Hindlimb muscle (tissue), 1 donor: ENCODE measurements at regions not wholly inside any gene's neighbourhood (a gene's known extent, or its start where the extent isn't known, plus 50 kb on each side); places are given as distances from the start of the nearest gene placed in this dataset.
A peak's percentile ranks its signal among the peaks of the same experiment; 100 is the strongest.
"Not testable (repeated sequence)": the region's sequence is repeated elsewhere in the genome, so short reads cannot be mapped to it uniquely, and the experiment has no call there.

ENCODE experiments used
- DNase-seq: peaks from one replicate; pipeline ENCODE4 v3.0.0-alpha.2; 2013

- DNase-seq: no peak
These were observed 115.0 kb upstream of the EPB41L4A start for GRCh38 chr5:112534067-112534583.

GRCh38 chr5:112534611-112535255 is 115.7 kb upstream of the EPB41L4A start:
- no peak for DNase-seq

- DNase-seq: no peak
These were observed 116.3 kb upstream of the EPB41L4A start for GRCh38 chr5:112535356-112535755.

- not testable (repeated sequence) for DNase-seq
These were observed 125.5 kb upstream of the EPB41L4A start for GRCh38 chr5:112544558-112544957.

- no peak for DNase-seq
These were observed 128.0 kb upstream of the EPB41L4A start for GRCh38 chr5:112546946-112547592.

GRCh38 chr5:112548246-112548881 is 129.3 kb upstream of the EPB41L4A start:
- no peak for DNase-seq

GRCh38 chr5:112549127-112549526 is 130.1 kb upstream of the EPB41L4A start:
- no peak for DNase-seq

- DNase-seq: no peak
These were observed 130.6 kb upstream of the EPB41L4A start for GRCh38 chr5:112549605-112550166.

GRCh38 chr5:112551419-112552032 is 132.4 kb upstream of the EPB41L4A start:
- peak; percentile 62 for DNase-seq

- no peak for DNase-seq
These were observed 133.1 kb upstream of the EPB41L4A start for GRCh38 chr5:112552216-112552615.

GRCh38 chr5:112552791-112553190 is 133.7 kb upstream of the EPB41L4A start:
- no peak for DNase-seq

GRCh38 chr5:112554101-112554977 is 135.3 kb upstream of the EPB41L4A start:
- no peak for DNase-seq

GRCh38 chr5:112555197-112555596 is 136.1 kb upstream of the EPB41L4A start:
- DNase-seq: no peak

- DNase-seq: no peak
These were observed 136.6 kb upstream of the EPB41L4A start for GRCh38 chr5:112555691-112556090.

GRCh38 chr5:112559501-112559900 is 140.4 kb upstream of the EPB41L4A start:
- not testable (repeated sequence) for DNase-seq

GRCh38 chr5:112560371-112560770 is 141.3 kb upstream of the EPB41L4A start:
- DNase-seq: no peak

GRCh38 chr5:112563169-112563826 is 144.2 kb upstream of the EPB41L4A start:
- no peak for DNase-seq

GRCh38 chr5:112566251-112566650 is 147.2 kb upstream of the EPB41L4A start:
- no peak for DNase-seq

GRCh38 chr5:112569596-112569995 is 150.5 kb upstream of the EPB41L4A start:
- DNase-seq: no peak

- DNase-seq: no peak
These were observed 151.8 kb upstream of the EPB41L4A start for GRCh38 chr5:112570708-112571444.

GRCh38 chr5:112573441-112573840 is 154.4 kb upstream of the EPB41L4A start:
- no peak for DNase-seq
